Kidney epithelial cell (primary cell): ENCODE measurements at regions not wholly inside any gene's neighbourhood (a gene's known extent, or its start where the extent isn't known, plus 50 kb on each side); places are given as distances from the start of the nearest gene placed in this dataset.

Source experiments
- DNase-seq: peaks from one replicate; pipeline ENCODE4 v3.0.0-alpha.2; 2010; ENCODE audit warnings: low read depth
- H3K27me3 ChIP-seq: 2 replicates; pipeline ENCODE4 v1.6.0; 2011; ENCODE audit warnings: low read length; ENCODE audit not compliant: control insufficient read depth, insufficient read depth
- H3K36me3 ChIP-seq: 2 replicates; pipeline ENCODE4 v1.5.1; 2011; ENCODE audit warnings: low read length; ENCODE audit not compliant: control insufficient read depth, insufficient read depth
- H3K4me3 ChIP-seq: 2 replicates; pipeline ENCODE4 v1.5.1; 2011; ENCODE audit warnings: low read depth, mild to moderate bottlenecking, control low read depth, low read length
- TF ChIP-seq, protein P1 (sequence below): IDR thresholded peaks from 2 replicates; pipeline ENCODE4 v1.5.1; 2011; ENCODE audit warnings: mild to moderate bottlenecking, moderate library complexity, low read length, control low read depth, inconsistent platforms; ENCODE audit not compliant: insufficient read depth, poor library complexity, severe bottlenecking

DNA sequence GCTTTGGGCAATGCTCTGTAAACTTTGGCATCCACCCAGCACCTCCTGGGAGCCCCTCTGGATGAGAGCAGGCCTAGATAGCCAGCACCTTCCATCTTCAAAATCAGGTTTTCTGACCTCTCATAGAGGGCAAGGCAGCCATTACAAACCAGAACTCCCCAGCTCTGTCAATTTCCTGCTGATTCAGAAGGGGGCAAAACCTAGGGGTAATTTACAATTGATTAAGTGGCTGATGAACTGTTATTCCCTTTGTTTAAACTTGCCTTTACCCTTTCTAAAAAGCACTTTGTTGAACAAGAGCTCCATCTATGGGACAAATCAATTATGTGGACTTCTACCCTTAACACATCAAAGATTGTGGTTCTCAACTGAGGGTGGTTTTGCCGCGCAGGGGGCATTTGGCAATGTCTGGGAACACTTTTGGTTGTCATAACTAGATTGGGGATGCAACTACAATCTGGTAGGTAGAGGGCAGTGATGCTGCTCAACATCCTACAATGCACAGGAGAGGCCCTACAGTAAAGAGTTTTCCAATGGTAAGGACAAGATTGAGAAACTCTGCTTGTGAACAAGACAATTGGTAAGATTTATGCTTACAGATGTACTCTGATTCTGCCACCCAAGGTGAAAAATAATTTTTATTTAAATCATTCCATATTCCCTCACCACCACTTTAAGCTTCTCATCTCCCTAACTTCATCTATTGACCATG, 184.1 kb downstream of the MARCHF11 start:
- no peak for DNase-seq

DNA sequence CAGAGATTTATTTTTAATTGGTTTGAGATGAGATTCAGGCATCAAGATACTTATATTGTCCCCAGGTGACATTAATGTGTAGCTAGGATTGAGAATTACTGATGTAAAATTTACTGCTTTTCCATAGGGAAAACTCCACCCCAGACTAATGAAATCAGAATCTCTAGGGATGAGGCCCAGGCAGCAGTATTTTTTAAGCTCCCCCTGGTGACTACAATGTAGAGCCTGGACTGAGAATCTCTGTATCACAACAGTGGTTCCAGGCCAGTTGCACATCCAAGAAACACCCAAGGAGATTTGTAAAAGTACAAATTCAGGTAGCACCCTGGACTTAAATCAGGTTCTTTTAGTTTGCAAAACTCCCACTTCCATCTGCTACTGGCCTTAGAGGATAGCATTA, 185.7 kb downstream of the MARCHF11 start:
- TF ChIP-seq, protein P1, sequence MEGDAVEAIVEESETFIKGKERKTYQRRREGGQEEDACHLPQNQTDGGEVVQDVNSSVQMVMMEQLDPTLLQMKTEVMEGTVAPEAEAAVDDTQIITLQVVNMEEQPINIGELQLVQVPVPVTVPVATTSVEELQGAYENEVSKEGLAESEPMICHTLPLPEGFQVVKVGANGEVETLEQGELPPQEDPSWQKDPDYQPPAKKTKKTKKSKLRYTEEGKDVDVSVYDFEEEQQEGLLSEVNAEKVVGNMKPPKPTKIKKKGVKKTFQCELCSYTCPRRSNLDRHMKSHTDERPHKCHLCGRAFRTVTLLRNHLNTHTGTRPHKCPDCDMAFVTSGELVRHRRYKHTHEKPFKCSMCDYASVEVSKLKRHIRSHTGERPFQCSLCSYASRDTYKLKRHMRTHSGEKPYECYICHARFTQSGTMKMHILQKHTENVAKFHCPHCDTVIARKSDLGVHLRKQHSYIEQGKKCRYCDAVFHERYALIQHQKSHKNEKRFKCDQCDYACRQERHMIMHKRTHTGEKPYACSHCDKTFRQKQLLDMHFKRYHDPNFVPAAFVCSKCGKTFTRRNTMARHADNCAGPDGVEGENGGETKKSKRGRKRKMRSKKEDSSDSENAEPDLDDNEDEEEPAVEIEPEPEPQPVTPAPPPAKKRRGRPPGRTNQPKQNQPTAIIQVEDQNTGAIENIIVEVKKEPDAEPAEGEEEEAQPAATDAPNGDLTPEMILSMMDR: peak; percentile 25
- DNase-seq: no peak
- no peaks in the 10 kb centered on the region for H3K36me3 ChIP-seq
- no peaks in the 10 kb centered on the region for H3K27me3 ChIP-seq
- H3K4me3 ChIP-seq: no peak overlapping the region

More for the DNA sequence above, 184.1 kb downstream of the MARCHF11 start:
- Histone ChIP-seq H3K27me3 (no peaks in the 10 kb centered on the region), H3K4me3 (no peak overlapping the region), H3K36me3 (no peaks in the 10 kb centered on the region)
- TF ChIP-seq, protein P1: peak; percentile 64

DNA sequence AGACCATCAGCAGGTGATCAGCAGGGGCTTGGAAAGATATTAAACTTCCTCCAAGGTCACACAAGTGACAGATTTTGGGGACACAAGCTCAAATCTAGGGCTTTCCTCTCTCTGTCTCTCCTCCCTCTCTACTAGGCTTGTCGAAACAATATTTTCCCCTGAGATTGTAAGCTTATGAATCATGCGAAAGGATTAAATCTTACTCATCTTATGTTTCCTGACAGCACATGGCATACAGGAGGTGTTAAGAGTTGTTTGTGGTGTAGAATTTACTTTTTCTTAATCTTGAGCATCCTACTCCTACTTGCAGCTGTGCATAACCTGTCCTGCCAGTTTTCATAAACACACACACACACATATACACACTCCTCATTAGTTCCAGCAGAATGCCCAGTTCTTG, 186.3 kb downstream of the MARCHF11 start:
- no peak for DNase-seq
- H3K4me3 ChIP-seq: no peak overlapping the region
- no peaks in the 10 kb centered on the region for H3K27me3 ChIP-seq
- no peaks in the 10 kb centered on the region for H3K36me3 ChIP-seq
- TF ChIP-seq, protein P1: no peak

DNA sequence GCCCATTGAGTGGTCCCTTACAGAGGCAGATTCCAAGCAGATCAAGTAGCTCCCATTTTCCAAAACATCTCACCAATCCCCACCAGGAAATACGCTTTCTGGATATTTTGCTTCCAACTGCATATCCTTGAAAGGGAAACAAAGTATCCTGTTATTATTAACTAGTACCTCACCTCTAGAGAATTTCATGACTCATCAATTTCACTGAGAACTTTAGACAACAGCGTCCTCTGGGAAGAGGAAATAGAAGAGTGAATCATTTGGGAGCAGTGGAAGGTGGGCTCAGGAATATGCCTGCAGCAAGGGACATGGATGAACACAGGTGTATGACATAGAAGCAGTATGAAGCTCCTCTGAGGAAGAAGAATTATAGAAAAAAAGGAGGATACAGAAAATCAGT, 186.7 kb downstream of the MARCHF11 start:
- TF ChIP-seq, protein P1: peak; percentile 42
- Histone ChIP-seq H3K4me3 (no peak overlapping the region), H3K27me3 (no peaks in the 10 kb centered on the region), H3K36me3 (no peaks in the 10 kb centered on the region)
- DNase-seq: peak; percentile 75

DNA sequence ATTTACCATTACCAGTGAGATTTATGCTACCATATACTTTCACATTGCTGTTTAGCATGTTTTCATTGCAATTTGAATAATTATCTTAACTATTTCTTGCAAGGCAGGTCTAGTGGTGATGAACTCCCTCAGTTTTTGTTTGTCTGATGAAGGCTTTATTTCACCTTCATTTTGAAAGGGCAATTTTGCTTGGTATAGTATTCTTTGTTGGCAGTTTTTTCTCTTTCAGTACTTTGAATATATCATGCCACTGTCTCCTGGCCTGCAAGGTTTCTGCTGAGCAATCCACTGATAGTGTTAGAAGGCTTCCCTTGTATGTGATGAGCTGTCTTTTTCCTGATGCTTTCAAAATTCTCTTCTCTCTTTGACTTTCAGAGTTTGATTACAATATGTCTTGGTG, 188.0 kb downstream of the MARCHF11 start:
- TF ChIP-seq, protein P1: no peak
- H3K4me3 ChIP-seq: no peak overlapping the region
- DNase-seq: no peak

More for the DNA sequence above, 188.0 kb downstream of the MARCHF11 start:
- Histone ChIP-seq H3K27me3 (no peaks in the 10 kb centered on the region), H3K36me3 (no peaks in the 10 kb centered on the region)
